ENCODE measurements at regions not wholly inside any gene's neighbourhood (a gene's known extent, or its start where the extent isn't known, plus 50 kb on each side); places are given as distances from the start of the nearest gene placed in this dataset.
"Not testable (repeated sequence)": the region's sequence is repeated elsewhere in the genome, so short reads cannot be mapped to it uniquely, and the experiment has no call there.

GRCh38 chr20:12093057-12093796 lies 175.5 kb downstream of the BTBD3 start (continued):
- TF ChIP-seq ATF2 (IDR thresholded peaks at IDR 0.05; ENCODE audit: low read length), result no peak
- no peak for TF ChIP-seq JUND (IDR thresholded peaks at IDR 0.05; ENCODE audit: low read length)
- TF ChIP-seq ATF3 (IDR thresholded peaks at IDR 0.05; ENCODE audit: insufficient read depth, low read depth, low read length), result no peak
- TF ChIP-seq YY1 (IDR thresholded peaks at IDR 0.05; ENCODE audit: low read depth, low read length), result no peak

GRCh38 chr20:12093797-12094190 lies 176.1 kb downstream of the BTBD3 start:
- H3K36me3 ChIP-seq (ENCODE audit: control insufficient read depth in 2 of 4, insufficient read depth in 4 of 4, low read length in 3 of 4); H3K27ac ChIP-seq (ENCODE audit: low read depth, low read length); DNase-seq (ENCODE audit: low read depth in 1 of 2, low spot score in 2 of 2); H3K9ac ChIP-seq (replicated peaks in 1 of 4; ENCODE audit: extremely low read depth in 1 of 4, low read depth in 3 of 4, low read length in 3 of 4); H4K8ac ChIP-seq (ENCODE audit: extremely low read depth, insufficient read depth, low read length); H3K14ac ChIP-seq (ENCODE audit: insufficient read length); H3K79me1 ChIP-seq (ENCODE audit: low read depth, low read length); H2BK12ac ChIP-seq (ENCODE audit: low read depth, low read length); H3K23ac ChIP-seq (ENCODE audit: insufficient read length); H3K4me1 ChIP-seq (replicated peaks in 1 of 4; ENCODE audit: control insufficient read depth in 3 of 4, insufficient read depth in 4 of 4, low read length in 3 of 4); H2BK5ac ChIP-seq (ENCODE audit: low read depth, low read length); H2BK15ac ChIP-seq (ENCODE audit: low read length); H4K91ac ChIP-seq (replicated peaks; ENCODE audit: insufficient read length, low read length); H3K4me2 ChIP-seq (ENCODE audit: insufficient read depth in 1 of 2, low read depth in 2 of 2, low read length in 2 of 2); H3K4ac ChIP-seq (replicated peaks; ENCODE audit: insufficient read length, low read depth, low read length); H2BK120ac ChIP-seq (replicated peaks; ENCODE audit: low read depth, low read length); H2AK5ac ChIP-seq (ENCODE audit: low read depth, low read length); H4K5ac ChIP-seq (ENCODE audit: insufficient read length, low read depth, low read length); H2AFZ ChIP-seq (ENCODE audit: low read length); POLR2A ChIA-PET (ENCODE audit: partially characterized antibody); H4K20me1 ChIP-seq (replicated peaks in 1 of 2; ENCODE audit: control insufficient read depth in 1 of 2, insufficient read depth in 2 of 2, low read length in 2 of 2); H3K4me3 ChIP-seq (ENCODE audit: extremely low read depth in 1 of 4, insufficient read depth in 2 of 4, low read depth in 3 of 4, low read length in 4 of 4); H3K9me3 ChIP-seq (ENCODE audit: insufficient read depth in 2 of 2, low read depth in 1 of 2, low read length in 1 of 2); H3K23me2 ChIP-seq (ENCODE audit: low read depth, low read length); H3K56ac ChIP-seq (replicated peaks; ENCODE audit: insufficient read length, low read depth, low read length); H3K18ac ChIP-seq (ENCODE audit: extremely low read depth, low read length); H2BK20ac ChIP-seq (ENCODE audit: low read length); H3K79me2 ChIP-seq (ENCODE audit: control insufficient read depth in 1 of 2, insufficient read depth in 2 of 2, low read length in 2 of 2); FAIRE-seq; H3K27me3 ChIP-seq (replicated peaks in 1 of 4; ENCODE audit: control insufficient read depth in 3 of 4, extremely low read depth in 1 of 4, insufficient read depth in 3 of 4, low read length in 3 of 4): not testable (repeated sequence)
- CTCF ChIA-PET (ENCODE audit: partially characterized antibody), result interaction anchor here (0.7 kb wide), 1 partner anchor 833 kb away, joined by 3 read pairs; no protein-coding TSS in a partner anchor
- 92% methylated on average over 3 of the region's 3 CpGs; no CpG with 5 or more reads in 1 of the 2 experiments for WGBS, 2 experiments (ENCODE audit: extremely low coverage in 1 of 2, insufficient coverage in 1 of 2, insufficient read length in 1 of 2, insufficient replicate concordance in 2 of 2, low coverage in 1 of 2, low lambda C conversion rate in 2 of 2, missing lambda C conversion rate in 1 of 2)

Measured in H1 (cell line).